ENCODE measurements at regions not wholly inside any gene's neighbourhood (a gene's known extent, or its start where the extent isn't known, plus 50 kb on each side); places are given as distances from the start of the nearest gene placed in this dataset.
A peak's percentile ranks its signal among the peaks of the same experiment; 100 is the strongest.

DNA sequence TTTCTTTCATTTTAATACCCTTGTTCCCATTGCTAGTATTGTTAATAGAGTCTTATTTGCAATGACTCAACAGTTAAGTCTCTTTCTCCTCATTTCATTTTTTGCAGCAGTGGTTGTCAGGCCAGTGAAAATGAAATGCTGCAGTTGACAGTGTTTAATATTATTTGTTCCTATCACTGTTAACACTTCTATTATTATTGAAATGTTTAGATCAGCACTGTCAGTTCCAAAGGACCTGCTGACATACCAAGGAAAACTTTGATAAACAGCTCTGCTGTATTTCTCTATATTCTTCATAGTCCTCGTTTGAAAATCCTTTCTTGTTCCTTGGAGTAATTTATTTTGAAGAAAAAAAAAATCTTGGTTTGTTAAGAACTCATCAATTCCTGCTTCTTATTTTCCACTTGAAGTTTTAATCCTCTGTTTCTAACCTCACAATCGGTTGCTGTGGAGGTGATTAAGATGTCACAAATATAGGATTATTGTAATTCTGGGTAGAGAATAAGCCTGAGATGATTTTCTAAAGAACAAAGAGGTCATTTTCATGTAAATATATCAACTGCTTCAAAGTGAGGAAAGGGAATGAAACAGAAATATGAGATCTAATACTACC is 1065.9 kb upstream of the CITED2 start:
- Histone ChIP-seq H3K4me1 (ENCODE audit: insufficient read depth, low read length, poor library complexity, severe bottlenecking) (peaks cover 38% of the 10 kb centered on the region), H3K27me3 (replicated peaks; ENCODE audit: insufficient read depth, low read depth, low read length, poor library complexity) (no peaks in the 10 kb centered on the region), H3K4me3 (ENCODE audit: low read depth, low read length, poor library complexity, severe bottlenecking) (no peak overlapping the region), H3K36me3 (ENCODE audit: insufficient read depth, low read length, poor library complexity, severe bottlenecking) (no peaks in the 10 kb centered on the region), H3K27ac (ENCODE audit: low read depth, low read length, poor library complexity, severe bottlenecking) (peak overlapping the region; percentile 78), H3K9me3 (ENCODE audit: low read depth, low read length, poor library complexity, severe bottlenecking) (peaks cover 1% of the 10 kb centered on the region)
- no peak for TF ChIP-seq EZH2 (IDR thresholded peaks at IDR 0.05; ENCODE audit: borderline replicate concordance, low read depth, low read length, poor library complexity, severe bottlenecking)
- TF ChIP-seq CTCF (conservative IDR thresholded peaks at IDR 0.05; ENCODE audit: low read depth, low read length) = no peak
- DNase-seq (ENCODE audit: low spot score) = peak; percentile 33
- no TSS peak for BruUV-seq (replicated peaks)
- POLR2A ChIA-PET (ENCODE audit: low non-redundant PET) = no interaction called here
- CTCF ChIA-PET = interaction anchor here (1.7 kb wide), 1 partner anchor 388 kb away, joined by 6 read pairs; no protein-coding TSS in a partner anchor
- intact Hi-C loops (cut with micrococcal nuclease; ENCODE audit: unreplicated experiment) = loop anchor here (2.0 to 5.0 kb wide), 5 partner anchors 482 to 1122 kb away; no protein-coding TSS in a partner anchor

DNA sequence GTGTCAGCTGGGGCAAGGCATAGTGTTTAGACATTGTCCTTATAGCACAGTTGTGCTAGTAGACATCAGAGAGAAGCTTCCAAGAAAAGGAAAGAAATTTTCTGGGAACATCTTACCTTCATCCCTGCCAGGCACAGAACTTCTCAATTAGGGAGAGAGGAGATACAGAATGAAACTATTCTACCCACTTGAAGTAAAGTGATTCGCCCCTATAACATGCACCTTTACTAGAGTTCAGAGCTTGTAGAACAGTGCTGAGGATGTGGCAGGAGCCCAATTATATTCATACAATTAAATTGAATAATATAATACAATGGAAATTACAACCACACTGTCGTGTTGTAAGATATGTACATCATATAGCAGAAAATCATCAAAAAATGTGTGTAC is 1063.9 kb upstream of the CITED2 start:
- Histone ChIP-seq H3K27me3 (replicated peaks; ENCODE audit: insufficient read depth, low read depth, low read length, poor library complexity) (no peaks in the 10 kb centered on the region), H3K9me3 (ENCODE audit: low read depth, low read length, poor library complexity, severe bottlenecking) (peaks cover 16% of the 10 kb centered on the region), H3K4me1 (ENCODE audit: insufficient read depth, low read length, poor library complexity, severe bottlenecking) (peaks cover 30% of the 10 kb centered on the region), H3K36me3 (ENCODE audit: insufficient read depth, low read length, poor library complexity, severe bottlenecking) (peaks cover 8% of the 10 kb centered on the region), H3K4me3 (ENCODE audit: low read depth, low read length, poor library complexity, severe bottlenecking) (no peak overlapping the region), H3K27ac (ENCODE audit: low read depth, low read length, poor library complexity, severe bottlenecking) (no peak overlapping the region)
- no TSS peak for BruUV-seq (replicated peaks)
- ChIA-PET CTCF (no interaction called here), POLR2A (ENCODE audit: low non-redundant PET) (no interaction called here)
- intact Hi-C loops (cut with micrococcal nuclease; ENCODE audit: unreplicated experiment) = no loop called here
- TF ChIP-seq EZH2 (IDR thresholded peaks at IDR 0.05; ENCODE audit: borderline replicate concordance, low read depth, low read length, poor library complexity, severe bottlenecking) (no peak), CTCF (conservative IDR thresholded peaks at IDR 0.05; ENCODE audit: low read depth, low read length) (no peak)
- no peak for DNase-seq (ENCODE audit: low spot score)

DNA sequence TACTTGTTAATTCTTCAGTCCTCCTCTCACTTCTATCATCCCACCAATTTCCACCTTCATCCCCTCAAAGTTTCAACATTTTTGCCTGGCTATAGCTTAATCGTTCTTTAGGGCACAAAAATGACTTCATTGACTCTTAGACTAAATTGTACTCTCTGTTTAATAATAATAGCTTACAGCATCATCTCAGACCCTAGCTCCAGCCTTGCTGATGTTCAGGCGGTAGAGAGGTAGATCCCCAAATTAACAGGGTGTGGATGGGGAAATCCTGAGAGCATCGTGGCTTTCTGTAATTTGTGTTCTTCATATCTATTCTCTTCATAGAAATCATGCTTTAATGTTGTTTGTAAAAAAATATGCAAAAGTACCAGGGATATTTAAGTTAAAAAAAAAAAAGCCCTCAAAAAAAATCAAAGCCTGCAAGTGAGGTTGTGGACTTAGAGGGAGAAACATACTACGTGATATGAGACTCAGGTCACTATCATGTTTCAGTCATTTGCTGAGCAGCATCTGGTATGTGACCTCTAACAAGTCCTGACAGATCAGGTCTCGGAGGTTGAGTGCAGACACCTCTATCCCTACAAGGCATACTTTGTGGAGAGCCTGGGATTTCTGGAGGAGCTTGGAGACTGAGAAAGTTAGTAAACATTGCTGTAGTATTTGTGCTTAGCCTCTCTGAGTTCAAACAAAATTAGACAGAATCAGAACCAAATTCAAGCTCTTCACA is 1063.3 kb upstream of the CITED2 start:
- Histone ChIP-seq H3K9me3 (ENCODE audit: low read depth, low read length, poor library complexity, severe bottlenecking) (peaks cover 21% of the 10 kb centered on the region), H3K4me3 (ENCODE audit: low read depth, low read length, poor library complexity, severe bottlenecking) (no peak overlapping the region), H3K4me1 (ENCODE audit: insufficient read depth, low read length, poor library complexity, severe bottlenecking) (peaks cover 30% of the 10 kb centered on the region), H3K27me3 (replicated peaks; ENCODE audit: insufficient read depth, low read depth, low read length, poor library complexity) (no peaks in the 10 kb centered on the region), H3K36me3 (ENCODE audit: insufficient read depth, low read length, poor library complexity, severe bottlenecking) (peaks cover 8% of the 10 kb centered on the region), H3K27ac (ENCODE audit: low read depth, low read length, poor library complexity, severe bottlenecking) (no peak overlapping the region)
- ChIA-PET POLR2A (ENCODE audit: low non-redundant PET) (no interaction called here), CTCF (no interaction called here)
- no TSS peak for BruUV-seq (replicated peaks)
- intact Hi-C loops (cut with micrococcal nuclease; ENCODE audit: unreplicated experiment) = no loop called here
- DNase-seq (ENCODE audit: low spot score) = no peak
- TF ChIP-seq EZH2 (IDR thresholded peaks at IDR 0.05; ENCODE audit: borderline replicate concordance, low read depth, low read length, poor library complexity, severe bottlenecking) (no peak), CTCF (conservative IDR thresholded peaks at IDR 0.05; ENCODE audit: low read depth, low read length) (no peak)

All from A673 (cell line).